PC-3 (cell line): ENCODE measurements at regions not wholly inside any gene's neighbourhood (a gene's known extent, or its start where the extent isn't known, plus 50 kb on each side); places are given as distances from the start of the nearest gene placed in this dataset.

ENCODE experiments used
- ATAC-seq: fragments of 200-7000 bp; cut with Tn5 transposase; 2 replicates; pipeline ENCODE4 v1.9.1; 2020; ENCODE audit warnings: mild to moderate bottlenecking, moderate library complexity
- BruUV-seq: library from RNA; stranded (reverse); fragments of 400-500 nt; replicated peaks from 2 replicates; lab custom pipeline; 2021; lab: Mats Ljungman, UMichigan
- CTCF ChIA-PET: fragments of 300-600 bp; sonication (Branson Sonifier 250); formaldehyde crosslinking; loops from one replicate; lab custom pipeline; 2022; ENCODE audit warnings: antibody characterized with exemption; lab: Charles Lee
- POLR2A ChIA-PET: fragments of 300-600 bp; sonication (Branson Sonifier 250); formaldehyde crosslinking; loops from one replicate; lab custom pipeline; 2022; ENCODE audit warnings: antibody characterized with exemption; ENCODE audit not compliant: unreplicated experiment; lab: Charles Lee
- DNase-seq: peaks from one replicate; pipeline ENCODE4 v3.0.0-alpha.2; 2015
- H2AFZ ChIP-seq: fragments of 300-600 bp; sonication (generic); 2 replicates; pipeline ENCODE4 v1.6.0; 2016; ENCODE audit warnings: antibody characterized with exemption, low read length
- H3F3A ChIP-seq: fragments of 300-600 bp; sonication (generic); one replicate; pipeline ENCODE4 v1.6.0; 2017; ENCODE audit warnings: antibody characterized with exemption, low read length, control low read depth, mild to moderate bottlenecking; ENCODE audit not compliant: unreplicated experiment
- H3K27ac ChIP-seq: fragments of 300-600 bp; sonication (generic); 2 replicates; pipeline ENCODE4 v1.5.1; 2016; ENCODE audit warnings: mild to moderate bottlenecking, low read length
- H3K27me3 ChIP-seq: fragments of 300-600 bp; sonication (generic); 2 replicates; pipeline ENCODE4 v1.6.1; 2016; ENCODE audit warnings: low read length, mixed read lengths
- H3K36me3 ChIP-seq: fragments of 300-600 bp; sonication (generic); 2 replicates; pipeline ENCODE4 v1.6.1; 2016; ENCODE audit warnings: low read depth, mixed run types, low read length, mixed read lengths
- H3K4me1 ChIP-seq: fragments of 300-600 bp; sonication (generic); 2 replicates; pipeline ENCODE4 v1.5.1; 2016; ENCODE audit warnings: low read length; ENCODE audit not compliant: insufficient read depth
- H3K4me2 ChIP-seq: fragments of 300-600 bp; sonication (generic); 2 replicates; pipeline ENCODE4 v1.6.0; 2016; ENCODE audit warnings: low read length
- H3K4me3 ChIP-seq: fragments of 300-600 bp; sonication (generic); 2 replicates; pipeline ENCODE4 v1.5.1; 2016; ENCODE audit warnings: mild to moderate bottlenecking, low read length, mixed read lengths
- H3K79me2 ChIP-seq: fragments of 300-600 bp; sonication (generic); 2 replicates; pipeline ENCODE4 v1.6.1; 2017; ENCODE audit warnings: low read length, mixed read lengths
- H3K9ac ChIP-seq: fragments of 300-600 bp; sonication (generic); 2 replicates; pipeline ENCODE4 v1.6.0; 2016; ENCODE audit warnings: mild to moderate bottlenecking, low read length
- H3K9me2 ChIP-seq: fragments of 300-600 bp; sonication (generic); replicated peaks from 2 replicates; pipeline ENCODE4 v1.6.1; 2016; ENCODE audit warnings: mixed run types, low read length, mixed read lengths
- H3K9me3 ChIP-seq: fragments of 300-600 bp; sonication (generic); 2 replicates; pipeline ENCODE4 v1.6.1; 2016; ENCODE audit warnings: low read length, mixed read lengths
- H4K20me1 ChIP-seq: fragments of 300-600 bp; sonication (generic); 2 replicates; pipeline ENCODE4 v1.6.1; 2016; ENCODE audit warnings: low read length, mixed read lengths
- EZH2 ChIP-seq: fragments of 300-600 bp; sonication (generic); IDR thresholded peaks from one replicate; pipeline ENCODE4 v1.6.1; 2017; ENCODE audit warnings: antibody characterized with exemption, mild to moderate bottlenecking, low read length; ENCODE audit not compliant: unreplicated experiment
- EZH2phosphoT487 ChIP-seq: fragments of 300-600 bp; sonication (generic); IDR thresholded peaks from 2 replicates; pipeline ENCODE4 v1.6.1; 2018; ENCODE audit warnings: mild to moderate bottlenecking, antibody characterized with exemption, low read length, borderline replicate concordance
- intact Hi-C: fragments of 100-400 bp; cut with micrococcal nuclease; formaldehyde crosslinking; loops from 2 replicates; pipeline ENCODE4 v1.9.0; 2023
- TF ChIP-seq, protein P1 (sequence below): fragments of 300-600 bp; sonication (generic); conservative IDR thresholded peaks from 2 replicates; pipeline ENCODE4 v1.5.1; 2017; ENCODE audit warnings: antibody characterized with exemption, low read depth, mild to moderate bottlenecking, low read length

DNA sequence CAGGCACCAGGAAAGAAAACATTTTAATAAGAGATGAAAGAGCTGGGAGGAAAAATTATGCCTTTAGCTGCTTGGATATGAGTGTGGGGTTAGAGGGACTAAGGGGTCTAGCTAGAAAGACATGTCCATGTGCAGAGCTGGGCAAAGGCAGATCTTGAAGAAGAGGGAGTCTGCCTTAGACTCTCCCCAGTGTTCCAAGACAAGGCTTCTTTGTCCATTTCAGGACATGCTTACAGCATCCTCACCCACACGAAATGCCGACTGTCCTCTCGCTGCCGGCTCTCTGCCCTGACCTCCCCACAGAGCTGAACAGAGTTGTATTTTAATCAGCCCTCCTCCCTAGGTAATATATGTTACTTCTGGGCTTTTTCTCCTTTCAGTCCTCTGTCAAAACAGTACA is 100.7 kb upstream of the ATP1B1 start:
- TF ChIP-seq, protein P1, sequence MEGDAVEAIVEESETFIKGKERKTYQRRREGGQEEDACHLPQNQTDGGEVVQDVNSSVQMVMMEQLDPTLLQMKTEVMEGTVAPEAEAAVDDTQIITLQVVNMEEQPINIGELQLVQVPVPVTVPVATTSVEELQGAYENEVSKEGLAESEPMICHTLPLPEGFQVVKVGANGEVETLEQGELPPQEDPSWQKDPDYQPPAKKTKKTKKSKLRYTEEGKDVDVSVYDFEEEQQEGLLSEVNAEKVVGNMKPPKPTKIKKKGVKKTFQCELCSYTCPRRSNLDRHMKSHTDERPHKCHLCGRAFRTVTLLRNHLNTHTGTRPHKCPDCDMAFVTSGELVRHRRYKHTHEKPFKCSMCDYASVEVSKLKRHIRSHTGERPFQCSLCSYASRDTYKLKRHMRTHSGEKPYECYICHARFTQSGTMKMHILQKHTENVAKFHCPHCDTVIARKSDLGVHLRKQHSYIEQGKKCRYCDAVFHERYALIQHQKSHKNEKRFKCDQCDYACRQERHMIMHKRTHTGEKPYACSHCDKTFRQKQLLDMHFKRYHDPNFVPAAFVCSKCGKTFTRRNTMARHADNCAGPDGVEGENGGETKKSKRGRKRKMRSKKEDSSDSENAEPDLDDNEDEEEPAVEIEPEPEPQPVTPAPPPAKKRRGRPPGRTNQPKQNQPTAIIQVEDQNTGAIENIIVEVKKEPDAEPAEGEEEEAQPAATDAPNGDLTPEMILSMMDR, result no peak
- TF ChIP-seq EZH2, result no peak
- no peak for TF ChIP-seq EZH2phosphoT487
- no peaks in the 10 kb centered on the region for H3F3A ChIP-seq
- DNase-seq (no peak), ATAC-seq (no peak)
- POLR2A ChIA-PET, result no interaction called here
- H3K36me3 ChIP-seq, result no peaks in the 10 kb centered on the region
- CTCF ChIA-PET, result no interaction called here
- H3K9me3 ChIP-seq, result no peaks in the 10 kb centered on the region
- BruUV-seq, result no TSS peak
- H3K27me3 ChIP-seq, result no peaks in the 10 kb centered on the region
- H3K79me2 ChIP-seq, result no peaks in the 10 kb centered on the region
- H3K4me3 ChIP-seq, result no peak overlapping the region
- H3K4me2 ChIP-seq, result no peak overlapping the region
- no peaks in the 10 kb centered on the region for H3K9me2 ChIP-seq
- intact Hi-C loops, result no loop called here
- no peaks in the 10 kb centered on the region for H3K4me1 ChIP-seq
- H3K9ac ChIP-seq, result no peak overlapping the region
- no peaks in the 10 kb centered on the region for H4K20me1 ChIP-seq
- H2AFZ ChIP-seq, result no peak overlapping the region
- no peak overlapping the region for H3K27ac ChIP-seq

- H3K27ac ChIP-seq, result no peak overlapping the region
- intact Hi-C loops, result no loop called here
- no peaks in the 10 kb centered on the region for H3K36me3 ChIP-seq
- ChIA-PET CTCF (no interaction called here), POLR2A (no interaction called here)
- H3K9me2 ChIP-seq, result no peaks in the 10 kb centered on the region
- H3K27me3 ChIP-seq, result no peaks in the 10 kb centered on the region
- TF ChIP-seq, protein P1, result no peak
- no peak for TF ChIP-seq EZH2phosphoT487
- no peak for TF ChIP-seq EZH2
- no peak overlapping the region for H2AFZ ChIP-seq
- H3K9ac ChIP-seq, result no peak overlapping the region
- no peak for DNase-seq
- no peaks in the 10 kb centered on the region for H4K20me1 ChIP-seq
- no peak overlapping the region for H3K4me3 ChIP-seq
- no peak for ATAC-seq
- no peaks in the 10 kb centered on the region for H3K79me2 ChIP-seq
- H3K4me1 ChIP-seq, result no peaks in the 10 kb centered on the region
- no peaks in the 10 kb centered on the region for H3K9me3 ChIP-seq
- H3F3A ChIP-seq, result no peaks in the 10 kb centered on the region
- H3K4me2 ChIP-seq, result no peak overlapping the region
- BruUV-seq, result no TSS peak
These were observed 96.8 kb upstream of the ATP1B1 start for GRCh38 chr1:169009666-169010065.

- no peaks in the 10 kb centered on the region for H3K27me3 ChIP-seq
- no peak overlapping the region for H3K4me3 ChIP-seq
- intact Hi-C loops, result no loop called here
- no peaks in the 10 kb centered on the region for H3F3A ChIP-seq
- no peak overlapping the region for H3K4me2 ChIP-seq
- H2AFZ ChIP-seq, result no peak overlapping the region
- DNase-seq (no peak), ATAC-seq (no peak)
- H3K9me2 ChIP-seq, result no peaks in the 10 kb centered on the region
- no TSS peak for BruUV-seq
- TF ChIP-seq EZH2, result no peak
- TF ChIP-seq, protein P1, result no peak
- TF ChIP-seq EZH2phosphoT487, result no peak
- no peaks in the 10 kb centered on the region for H3K4me1 ChIP-seq
- ChIA-PET POLR2A (no interaction called here), CTCF (no interaction called here)
- no peaks in the 10 kb centered on the region for H3K79me2 ChIP-seq
- no peak overlapping the region for H3K9ac ChIP-seq
- H4K20me1 ChIP-seq, result no peaks in the 10 kb centered on the region
- H3K36me3 ChIP-seq, result no peaks in the 10 kb centered on the region
- H3K27ac ChIP-seq, result no peak overlapping the region
- no peaks in the 10 kb centered on the region for H3K9me3 ChIP-seq
These were observed 94.1 kb upstream of the ATP1B1 start for GRCh38 chr1:169012416-169012815.
